Panc1 (cell line): ENCODE measurements at regions not wholly inside any gene's neighbourhood (a gene's known extent, or its start where the extent isn't known, plus 50 kb on each side); places are given as distances from the start of the nearest gene placed in this dataset.

Experiments
- ATAC-seq: fragments of 200-7000 bp; cut with Tn5 transposase; 2 replicates; pipeline ENCODE4 v1.9.1; 2020; ENCODE audit warnings: mild to moderate bottlenecking, moderate library complexity
- BruUV-seq: library from RNA; stranded (reverse); fragments of 400-500 nt; replicated peaks from 2 replicates; lab custom pipeline; 2021; lab: Mats Ljungman, UMichigan
- CTCF ChIA-PET: fragments of 300-600 bp; sonication (Branson Sonifier 250); formaldehyde crosslinking; loops from one replicate; lab custom pipeline; 2022; ENCODE audit warnings: antibody characterized with exemption; lab: Charles Lee
- POLR2A ChIA-PET: fragments of 300-600 bp; sonication (Branson Sonifier 250); formaldehyde crosslinking; loops from one replicate; lab custom pipeline; 2022; ENCODE audit warnings: antibody characterized with exemption; lab: Charles Lee
- DNase-seq: peaks from one replicate; pipeline ENCODE4 v3.0.0-alpha.2; 2010; ENCODE audit warnings: low read depth, low spot score
- H3K27ac ChIP-seq: 2 replicates; pipeline ENCODE4 v1.5.1; 2011; ENCODE audit warnings: mild to moderate bottlenecking, low read length, inconsistent platforms
- H3K27me3 ChIP-seq: fragments of 200-500 bp; sonication (Bioruptor generic); 2 replicates; pipeline ENCODE4 v1.6.0; 2014; ENCODE audit warnings: low read length, inconsistent platforms; ENCODE audit not compliant: control insufficient read depth, insufficient read depth
- H3K36me3 ChIP-seq: fragments of 200-500 bp; sonication (Bioruptor generic); 2 replicates; pipeline ENCODE4 v1.5.1; 2014; ENCODE audit warnings: inconsistent platforms, mild to moderate bottlenecking, low read length, moderate library complexity; ENCODE audit not compliant: control insufficient read depth, insufficient read depth
- H3K4me1 ChIP-seq: 2 replicates; pipeline ENCODE4 v1.5.1; 2011; ENCODE audit warnings: inconsistent platforms, mild to moderate bottlenecking, low read length, moderate library complexity; ENCODE audit not compliant: control insufficient read depth, insufficient read depth
- H3K4me3 ChIP-seq, 2 experiments: 2 replicates each; pipeline ENCODE4 v1.5.1; 2011 to 2012; ENCODE audit warnings: low read depth in 2 of 2, low read length in 2 of 2, mild to moderate bottlenecking in 2 of 2, inconsistent platforms in 1 of 2, moderate library complexity in 1 of 2
- H3K9me3 ChIP-seq: fragments of 200-500 bp; sonication (Bioruptor generic); 2 replicates; pipeline ENCODE4 v1.5.1; 2014; ENCODE audit warnings: low read depth, mild to moderate bottlenecking, inconsistent platforms, low read length, moderate library complexity; ENCODE audit not compliant: control insufficient read depth, insufficient read depth
- POLR2AphosphoS5 ChIP-seq: IDR thresholded peaks from 2 replicates; pipeline ENCODE4 v1.6.1; 2012; ENCODE audit warnings: mild to moderate bottlenecking, low read depth, low read length, moderate library complexity
- SIN3A ChIP-seq: IDR thresholded peaks from 2 replicates; pipeline ENCODE4 v1.6.1; 2012; ENCODE audit warnings: low read depth, mild to moderate bottlenecking, low read length, moderate library complexity, borderline replicate concordance; ENCODE audit not compliant: insufficient read depth
- TCF7L2 ChIP-seq: IDR thresholded peaks from 2 replicates; pipeline ENCODE4 v1.6.1; 2011; ENCODE audit warnings: mild to moderate bottlenecking, low read depth, low read length, inconsistent platforms
- in situ Hi-C: cut with HindIII; loops from 2 replicates; pipeline ENCODE4 v1.10.0; 2016; ENCODE audit warnings: low sequenced_read_pairs, low pct_unique_long_range_greater_than_20kb
- intact Hi-C: fragments of 100-400 bp; cut with micrococcal nuclease; formaldehyde crosslinking; loops from one replicate; pipeline ENCODE4 v1.10.0; 2022; ENCODE audit not compliant: unreplicated experiment
- TF ChIP-seq, protein P1 (sequence below), 2 experiments: IDR thresholded peaks; 2 replicates each; pipeline ENCODE4 v1.6.1; 2011 to 2012; ENCODE audit warnings: low read depth in 2 of 2, control low read depth in 1 of 2, low read length in 1 of 2, mild to moderate bottlenecking in 1 of 2, moderate library complexity in 1 of 2; ENCODE audit not compliant: insufficient read depth in 1 of 2
- TF ChIP-seq, protein P2 (sequence below): fragments of 450-650 bp; IDR thresholded peaks from 2 replicates; pipeline ENCODE4 v1.5.1; 2017; ENCODE audit warnings: mild to moderate bottlenecking

DNA sequence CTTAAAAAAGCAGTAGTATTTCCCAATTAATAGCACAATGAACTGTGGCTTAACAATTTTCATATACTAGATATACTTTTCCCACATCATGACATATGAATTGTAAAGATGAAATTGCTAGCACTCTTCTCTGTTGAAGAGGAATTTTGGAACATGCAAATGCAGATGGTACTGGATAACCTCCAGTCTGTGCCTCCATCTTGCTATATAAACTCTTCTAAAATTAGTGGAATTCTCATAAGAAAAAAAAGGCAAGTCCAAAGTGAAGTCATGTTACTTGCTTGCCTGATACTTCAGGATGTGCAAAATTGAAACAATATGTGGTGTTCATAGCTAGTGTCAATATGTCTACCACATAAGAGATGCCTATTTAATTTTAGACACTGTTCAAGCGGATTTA, 570.2 kb upstream of the POM121L12 start:
- H3K27me3 ChIP-seq: no peaks in the 10 kb centered on the region
- in situ Hi-C loops: no loop called here
- intact Hi-C loops: no loop called here
- no peak overlapping the region for H3K27ac ChIP-seq
- no peaks in the 10 kb centered on the region for H3K9me3 ChIP-seq
- no peaks in the 10 kb centered on the region for H3K36me3 ChIP-seq
- ATAC-seq: no peak
- CTCF ChIA-PET: interaction anchor here (0.6 kb wide), 1 partner anchor 1032 kb away, joined by 3 read pairs; no protein-coding TSS in a partner anchor
- POLR2A ChIA-PET: no interaction called here
- H3K4me1 ChIP-seq: no peaks in the 10 kb centered on the region
- no TSS peak for BruUV-seq
- no peak overlapping the region for H3K4me3 ChIP-seq
- TF ChIP-seq, protein P1, sequence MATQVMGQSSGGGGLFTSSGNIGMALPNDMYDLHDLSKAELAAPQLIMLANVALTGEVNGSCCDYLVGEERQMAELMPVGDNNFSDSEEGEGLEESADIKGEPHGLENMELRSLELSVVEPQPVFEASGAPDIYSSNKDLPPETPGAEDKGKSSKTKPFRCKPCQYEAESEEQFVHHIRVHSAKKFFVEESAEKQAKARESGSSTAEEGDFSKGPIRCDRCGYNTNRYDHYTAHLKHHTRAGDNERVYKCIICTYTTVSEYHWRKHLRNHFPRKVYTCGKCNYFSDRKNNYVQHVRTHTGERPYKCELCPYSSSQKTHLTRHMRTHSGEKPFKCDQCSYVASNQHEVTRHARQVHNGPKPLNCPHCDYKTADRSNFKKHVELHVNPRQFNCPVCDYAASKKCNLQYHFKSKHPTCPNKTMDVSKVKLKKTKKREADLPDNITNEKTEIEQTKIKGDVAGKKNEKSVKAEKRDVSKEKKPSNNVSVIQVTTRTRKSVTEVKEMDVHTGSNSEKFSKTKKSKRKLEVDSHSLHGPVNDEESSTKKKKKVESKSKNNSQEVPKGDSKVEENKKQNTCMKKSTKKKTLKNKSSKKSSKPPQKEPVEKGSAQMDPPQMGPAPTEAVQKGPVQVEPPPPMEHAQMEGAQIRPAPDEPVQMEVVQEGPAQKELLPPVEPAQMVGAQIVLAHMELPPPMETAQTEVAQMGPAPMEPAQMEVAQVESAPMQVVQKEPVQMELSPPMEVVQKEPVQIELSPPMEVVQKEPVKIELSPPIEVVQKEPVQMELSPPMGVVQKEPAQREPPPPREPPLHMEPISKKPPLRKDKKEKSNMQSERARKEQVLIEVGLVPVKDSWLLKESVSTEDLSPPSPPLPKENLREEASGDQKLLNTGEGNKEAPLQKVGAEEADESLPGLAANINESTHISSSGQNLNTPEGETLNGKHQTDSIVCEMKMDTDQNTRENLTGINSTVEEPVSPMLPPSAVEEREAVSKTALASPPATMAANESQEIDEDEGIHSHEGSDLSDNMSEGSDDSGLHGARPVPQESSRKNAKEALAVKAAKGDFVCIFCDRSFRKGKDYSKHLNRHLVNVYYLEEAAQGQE (IDR thresholded peaks at IDR 0.05; ENCODE audit: insufficient read depth in 1 of 2, low read depth in 2 of 2, low read length in 1 of 2): no peak
- no peak for TF ChIP-seq POLR2AphosphoS5
- no peak for TF ChIP-seq TCF7L2
- TF ChIP-seq, protein P2, sequence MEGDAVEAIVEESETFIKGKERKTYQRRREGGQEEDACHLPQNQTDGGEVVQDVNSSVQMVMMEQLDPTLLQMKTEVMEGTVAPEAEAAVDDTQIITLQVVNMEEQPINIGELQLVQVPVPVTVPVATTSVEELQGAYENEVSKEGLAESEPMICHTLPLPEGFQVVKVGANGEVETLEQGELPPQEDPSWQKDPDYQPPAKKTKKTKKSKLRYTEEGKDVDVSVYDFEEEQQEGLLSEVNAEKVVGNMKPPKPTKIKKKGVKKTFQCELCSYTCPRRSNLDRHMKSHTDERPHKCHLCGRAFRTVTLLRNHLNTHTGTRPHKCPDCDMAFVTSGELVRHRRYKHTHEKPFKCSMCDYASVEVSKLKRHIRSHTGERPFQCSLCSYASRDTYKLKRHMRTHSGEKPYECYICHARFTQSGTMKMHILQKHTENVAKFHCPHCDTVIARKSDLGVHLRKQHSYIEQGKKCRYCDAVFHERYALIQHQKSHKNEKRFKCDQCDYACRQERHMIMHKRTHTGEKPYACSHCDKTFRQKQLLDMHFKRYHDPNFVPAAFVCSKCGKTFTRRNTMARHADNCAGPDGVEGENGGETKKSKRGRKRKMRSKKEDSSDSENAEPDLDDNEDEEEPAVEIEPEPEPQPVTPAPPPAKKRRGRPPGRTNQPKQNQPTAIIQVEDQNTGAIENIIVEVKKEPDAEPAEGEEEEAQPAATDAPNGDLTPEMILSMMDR: no peak
- no peak for TF ChIP-seq SIN3A
- no peak for DNase-seq

DNA sequence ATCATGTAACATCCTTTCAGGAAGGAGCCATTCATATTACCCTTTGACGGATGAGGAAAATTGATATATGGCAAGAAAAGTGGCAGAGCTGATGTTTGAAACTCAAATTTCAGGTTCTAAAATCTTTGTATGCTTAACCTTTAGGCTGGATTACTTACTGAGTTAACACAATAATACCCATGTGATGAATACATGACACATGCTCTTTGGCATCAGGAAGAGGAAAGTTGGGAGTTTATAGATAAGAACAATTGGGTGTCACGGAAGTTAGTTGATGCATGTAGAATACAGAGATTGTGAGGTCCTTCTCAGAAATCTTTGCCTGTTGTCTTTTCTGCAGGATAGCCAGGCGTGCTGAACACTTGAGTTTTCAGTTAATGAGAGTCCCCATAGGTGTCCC, 572.1 kb upstream of the POM121L12 start:
- Histone ChIP-seq H3K4me1 (no peaks in the 10 kb centered on the region), H3K4me3 (no peak overlapping the region), H3K9me3 (no peaks in the 10 kb centered on the region), H3K27me3 (no peaks in the 10 kb centered on the region), H3K27ac (no peak overlapping the region), H3K36me3 (no peaks in the 10 kb centered on the region)
- BruUV-seq: no TSS peak
- in situ Hi-C loops: no loop called here
- no peak for DNase-seq
- intact Hi-C loops: no loop called here
- POLR2A ChIA-PET: no interaction called here
- no peak for ATAC-seq
- TF ChIP-seq TCF7L2: no peak
- no peak for TF ChIP-seq POLR2AphosphoS5
- TF ChIP-seq, protein P1 (IDR thresholded peaks at IDR 0.05; ENCODE audit: insufficient read depth in 1 of 2, low read depth in 2 of 2, low read length in 1 of 2): no peak
- TF ChIP-seq, protein P2: no peak
- TF ChIP-seq SIN3A: no peak
- CTCF ChIA-PET: no interaction called here
